ENCODE measurements at regions not wholly inside any gene's neighbourhood (a gene's known extent, or its start where the extent isn't known, plus 50 kb on each side); places are given as distances from the start of the nearest gene placed in this dataset.

DNA sequence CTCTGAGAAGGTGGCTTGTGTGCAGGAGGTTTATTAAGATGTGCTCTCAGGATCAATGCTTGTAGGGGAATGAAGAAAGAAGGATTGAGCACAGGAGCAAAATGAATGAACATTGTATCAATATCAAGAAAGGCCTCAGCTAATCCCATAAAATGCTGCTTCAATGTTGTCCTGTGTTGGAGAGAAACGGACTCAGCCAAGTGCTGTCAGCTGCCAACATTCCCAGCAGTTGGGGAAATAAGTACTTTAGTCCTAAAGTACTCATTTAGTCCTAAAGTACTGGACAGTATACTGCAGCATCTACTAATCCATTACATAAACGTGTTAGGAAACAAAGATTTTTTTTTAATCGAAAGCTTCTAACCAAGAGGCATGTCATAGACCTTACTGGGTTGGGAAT, 255.9 kb downstream of the SEC23A start:
- in situ Hi-C loops (cut with MboI; ENCODE audit: low sequenced_read_pairs) (no loop called here), dilution Hi-C loops (cut with HindIII; ENCODE audit: low sequenced_read_pairs, unreplicated experiment) (no loop called here), intact Hi-C loops (cut with micrococcal nuclease) (no loop called here)
- no peaks in the 10 kb centered on the region for H3K79me1 ChIP-seq (ENCODE audit: low read depth in 1 of 2, low read length in 2 of 2)
- H3K27ac ChIP-seq (ENCODE audit: insufficient read depth, low read length): no peak overlapping the region
- WGBS, 2 experiments (ENCODE audit: extremely low coverage in 2 of 2, insufficient read length in 1 of 2): no CpG with 5 or more reads among the region's 3 CpGs
- no peak overlapping the region for H2BK120ac ChIP-seq (ENCODE audit: low read depth, low read length)
- no peak overlapping the region for H3K4me2 ChIP-seq (ENCODE audit: low read depth, low read length)
- H2AK5ac ChIP-seq (ENCODE audit: low read depth, low read length): no peak overlapping the region
- no peak overlapping the region for H4K5ac ChIP-seq (ENCODE audit: low read depth, low read length)
- H2BK5ac ChIP-seq (ENCODE audit: low read depth, low read length, poor library complexity, severe bottlenecking): no peak overlapping the region
- no peak overlapping the region for H2AK9ac ChIP-seq (replicated peaks; ENCODE audit: low read depth, low read length, poor library complexity)
- no peaks in the 10 kb centered on the region for H4K20me1 ChIP-seq (ENCODE audit: insufficient read depth, low read length)
- H2BK20ac ChIP-seq (ENCODE audit: low read depth, low read length): no peak overlapping the region
- no peaks in the 10 kb centered on the region for H3K4me1 ChIP-seq (ENCODE audit: control insufficient read depth, insufficient read depth, low read length)
- H3K23ac ChIP-seq (ENCODE audit: low read depth, low read length): no peak overlapping the region
- DNase-seq (no peak), ATAC-seq (ENCODE audit: low read depth) (no peak)
- TF ChIP-seq RCOR1 (IDR thresholded peaks at IDR 0.05; ENCODE audit: insufficient replicate concordance, low read length): no peak
- no peak for TF ChIP-seq CHD1 (IDR thresholded peaks at IDR 0.05; ENCODE audit: low read depth, low read length)
- no peak for TF ChIP-seq SMC3 (IDR thresholded peaks at IDR 0.05; ENCODE audit: low read depth, low read length)
- no peak for TF ChIP-seq CEBPB (IDR thresholded peaks at IDR 0.05; ENCODE audit: low read depth, low read length)
- no peak for TF ChIP-seq FOS (IDR thresholded peaks at IDR 0.05; ENCODE audit: low read depth, low read length)
- no peak for TF ChIP-seq MAFK (IDR thresholded peaks at IDR 0.05; ENCODE audit: low read depth, low read length)
- TF ChIP-seq POLR2A (IDR thresholded peaks at IDR 0.05; ENCODE audit: low read depth, low read length): no peak
- TF ChIP-seq RAD21 (IDR thresholded peaks at IDR 0.05; ENCODE audit: low read length): no peak
- no peak for TF ChIP-seq MAZ (IDR thresholded peaks at IDR 0.05; ENCODE audit: borderline replicate concordance, low read depth, low read length)
- no peak overlapping the region for H3K18ac ChIP-seq (ENCODE audit: low read depth, low read length)
- ChIA-PET CTCF (interaction anchor here (0.6 kb wide), 1 partner anchor 60 kb away, joined by 3 read pairs; no protein-coding TSS in a partner anchor), POLR2A (ENCODE audit: unreplicated experiment) (no interaction called here)
- no peaks in the 10 kb centered on the region for H3K9me1 ChIP-seq (ENCODE audit: insufficient read depth, low read length)
- no peaks in the 10 kb centered on the region for H3K36me3 ChIP-seq (ENCODE audit: control insufficient read depth, insufficient read depth, low read length)
- BruUV-seq (replicated peaks): no TSS peak
- no peak overlapping the region for H3K14ac ChIP-seq (replicated peaks; ENCODE audit: low read depth, low read length)
- no peaks in the 10 kb centered on the region for H3K27me3 ChIP-seq (ENCODE audit: control insufficient read depth, insufficient read depth, low read length)
- no peaks in the 10 kb centered on the region for H3K9me3 ChIP-seq (ENCODE audit: control insufficient read depth, insufficient read depth, low read length)
- no peak overlapping the region for H4K8ac ChIP-seq (ENCODE audit: low read depth in 2 of 2, low read length in 2 of 2)
- H2AFZ ChIP-seq (replicated peaks; ENCODE audit: low read length, poor library complexity): no peak overlapping the region
- H3K4me3 ChIP-seq (ENCODE audit: insufficient read depth, low read depth, low read length): no peak overlapping the region
- no peak overlapping the region for H3K4ac ChIP-seq (ENCODE audit: low read depth, low read length)
- H2BK15ac ChIP-seq (ENCODE audit: low read depth, low read length): no peak overlapping the region
- no peak overlapping the region for H4K91ac ChIP-seq (ENCODE audit: insufficient read depth, low read depth, low read length)
- H3K56ac ChIP-seq (ENCODE audit: extremely low read depth, insufficient read depth, low read length): no peak overlapping the region
- H3K9ac ChIP-seq (ENCODE audit: low read depth, low read length): no peak overlapping the region
